ENCODE measurements at regions not wholly inside any gene's neighbourhood (a gene's known extent, or its start where the extent isn't known, plus 50 kb on each side); places are given as distances from the start of the nearest gene placed in this dataset.
"Not testable (repeated sequence)": the region's sequence is repeated elsewhere in the genome, so short reads cannot be mapped to it uniquely, and the experiment has no call there.

DNA sequence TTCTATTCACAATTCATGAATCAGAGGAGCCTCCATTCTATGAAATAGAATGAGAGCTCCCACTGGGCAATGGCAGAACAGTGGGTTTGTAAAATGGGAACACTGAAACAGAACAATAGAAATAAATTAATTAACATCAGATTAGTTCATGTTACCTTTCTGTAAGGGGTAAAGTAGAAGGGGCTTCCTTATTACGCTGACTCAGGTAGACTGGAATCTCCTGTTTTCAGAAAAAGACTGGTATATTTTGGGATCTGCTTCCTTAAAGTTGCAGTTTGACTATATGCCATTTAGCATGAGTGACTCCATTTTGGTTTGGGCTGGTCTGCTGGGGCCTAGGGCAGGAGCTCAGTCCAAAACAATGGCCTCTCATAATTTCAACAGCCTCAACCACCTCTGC, 52.8 kb upstream of the ZFAND3 start:
- no peak for DNase-seq (ENCODE audit: low spot score)

- no peak for DNase-seq (ENCODE audit: low spot score)
Measured at GRCh38 chr6:37765182-37765775, 54.2 kb upstream of the ZFAND3 start.

- DNase-seq (ENCODE audit: low spot score): no peak
Measured at GRCh38 chr6:37763413-37763812, 56.1 kb upstream of the ZFAND3 start.

DNA sequence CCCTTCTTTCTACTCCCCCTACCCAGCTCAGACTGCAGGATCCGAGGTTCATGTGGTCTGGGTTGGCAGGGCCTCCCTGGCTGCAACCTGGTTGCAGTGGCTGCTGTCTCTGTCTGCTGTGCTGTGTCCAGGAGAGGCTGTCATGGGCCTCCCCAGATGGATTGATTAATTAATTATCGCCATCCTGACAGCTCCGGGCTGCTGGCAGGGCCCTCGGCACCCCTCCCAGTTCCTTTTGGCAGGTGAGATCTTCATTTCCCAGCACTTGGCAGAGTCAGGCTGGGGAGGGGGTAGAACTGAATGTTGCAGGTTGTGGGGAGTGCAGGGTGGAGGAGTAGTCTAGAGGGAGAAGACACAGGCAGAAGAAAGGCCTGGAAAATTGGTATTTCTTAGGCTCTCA, 56.7 kb upstream of the ZFAND3 start:
- no peak for DNase-seq (ENCODE audit: low spot score)

- peak; percentile 12 for DNase-seq (ENCODE audit: low spot score)
Measured at GRCh38 chr6:37761554-37762271, 57.8 kb upstream of the ZFAND3 start.

- DNase-seq (ENCODE audit: low spot score): no peak
Measured at GRCh38 chr6:37759221-37760144, 60.0 kb upstream of the ZFAND3 start.

- no peak for DNase-seq (ENCODE audit: low spot score)
Measured at GRCh38 chr6:37758647-37759046, 60.9 kb upstream of the ZFAND3 start.

DNA sequence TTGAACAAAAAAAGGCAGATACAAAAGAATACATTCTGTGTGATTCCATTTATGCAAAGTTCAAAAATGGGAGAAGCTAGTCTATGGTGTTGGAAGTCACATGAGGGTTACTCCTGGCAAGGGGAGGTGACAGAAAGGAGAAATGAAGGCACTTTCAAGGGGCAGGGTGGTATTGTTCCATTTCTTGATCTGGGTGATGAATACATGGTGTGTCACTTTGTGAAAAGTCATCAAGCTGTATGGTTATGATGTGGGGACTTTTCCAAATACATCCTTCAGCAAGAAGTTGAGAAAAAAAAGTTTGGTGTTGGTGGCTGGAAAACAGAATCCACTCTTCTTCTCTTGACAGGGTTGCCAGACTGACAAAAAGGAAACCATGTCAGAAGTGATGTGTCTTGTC, 60.6 kb upstream of the MDGA1 start:
- DNase-seq (ENCODE audit: low spot score): no peak

DNA sequence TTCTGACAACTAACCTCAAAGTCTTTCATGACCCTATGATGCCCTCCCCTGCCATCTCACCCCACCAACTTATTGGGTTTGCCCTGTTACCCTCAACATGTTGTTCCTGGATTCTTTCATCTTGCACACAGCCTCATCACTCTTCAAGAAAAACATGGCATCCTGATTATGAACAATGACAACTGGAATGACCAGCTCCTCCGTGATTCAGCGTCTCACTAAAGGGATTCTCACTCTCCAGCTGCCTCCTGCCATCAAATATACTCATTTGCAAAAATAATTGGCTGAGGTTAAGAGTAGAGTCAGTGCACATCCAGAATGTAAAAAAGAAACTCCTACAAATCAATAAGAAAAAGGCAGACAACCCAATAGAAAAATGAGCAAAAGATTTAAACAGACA, 59.7 kb upstream of the MDGA1 start:
- DNase-seq (ENCODE audit: low spot score): no peak

DNA sequence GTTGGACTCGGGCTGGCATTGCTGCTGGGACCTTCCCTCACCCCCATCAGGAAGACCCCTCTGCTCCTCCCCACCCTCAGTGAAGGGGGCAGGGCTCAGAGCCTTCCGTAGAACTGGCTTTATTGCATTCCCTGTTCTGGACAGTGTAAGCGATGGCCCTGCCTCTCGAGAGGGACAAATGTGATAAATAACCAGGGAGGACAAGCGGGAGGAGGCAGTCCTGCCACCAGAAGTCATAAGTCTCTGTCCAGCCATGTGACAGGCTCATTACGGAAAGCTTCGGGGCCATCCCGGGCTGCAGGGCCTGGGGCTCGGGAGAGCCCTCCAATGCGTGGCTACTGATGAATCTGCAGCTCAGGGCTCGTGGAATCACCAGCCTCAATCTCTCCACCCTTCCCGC, 58.5 kb upstream of the MDGA1 start:
- no peak for DNase-seq (ENCODE audit: low spot score)

- DNase-seq (ENCODE audit: low spot score): no peak
Measured at GRCh38 chr6:37752718-37753117, 55.0 kb upstream of the MDGA1 start.

DNA sequence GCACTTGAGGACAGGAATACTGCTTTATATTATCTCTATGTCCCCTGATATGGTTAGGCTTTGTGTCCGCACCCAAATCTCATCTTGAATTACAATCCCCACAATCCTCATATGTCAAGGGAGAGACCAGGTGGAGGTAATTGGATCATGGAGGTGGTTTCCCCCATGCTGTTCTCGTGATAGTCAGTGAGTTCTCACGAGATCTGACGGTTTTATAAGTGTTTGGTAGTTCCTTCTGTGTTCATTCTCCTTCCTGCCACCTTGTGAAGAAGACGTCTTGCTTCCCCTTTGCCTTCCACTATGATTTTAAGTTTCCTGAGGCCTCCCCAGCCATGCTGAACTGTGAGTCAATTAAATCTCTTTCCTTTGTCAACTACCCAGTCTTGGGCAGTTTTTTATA, 51.7 kb upstream of the MDGA1 start:
- not testable (repeated sequence) for DNase-seq (ENCODE audit: low spot score)

DNA sequence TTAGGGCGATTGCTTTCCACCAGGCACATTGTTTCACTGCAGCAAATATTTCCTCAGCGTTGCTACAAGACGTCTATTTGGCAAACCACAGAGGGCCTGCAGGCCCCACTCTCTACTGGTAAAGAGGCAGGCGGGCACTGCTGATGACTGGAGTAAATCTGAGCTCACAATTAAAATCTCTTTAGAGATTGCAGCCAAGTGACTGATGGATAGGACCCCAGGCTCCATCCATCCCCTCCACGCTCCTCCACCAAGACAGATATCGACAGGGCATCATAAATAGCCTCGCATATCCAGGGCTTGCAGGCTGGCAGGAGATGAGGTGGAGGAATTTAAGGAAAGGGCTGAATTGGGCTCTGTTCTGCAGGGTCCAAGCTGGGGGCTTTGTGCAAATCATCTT, 50.4 kb upstream of the MDGA1 start:
- no peak for DNase-seq (ENCODE audit: low spot score)

Measured in SW480 (cell line).